ENCODE measurements at regions not wholly inside any gene's neighbourhood (a gene's known extent, or its start where the extent isn't known, plus 50 kb on each side); places are given as distances from the start of the nearest gene placed in this dataset.

DNA sequence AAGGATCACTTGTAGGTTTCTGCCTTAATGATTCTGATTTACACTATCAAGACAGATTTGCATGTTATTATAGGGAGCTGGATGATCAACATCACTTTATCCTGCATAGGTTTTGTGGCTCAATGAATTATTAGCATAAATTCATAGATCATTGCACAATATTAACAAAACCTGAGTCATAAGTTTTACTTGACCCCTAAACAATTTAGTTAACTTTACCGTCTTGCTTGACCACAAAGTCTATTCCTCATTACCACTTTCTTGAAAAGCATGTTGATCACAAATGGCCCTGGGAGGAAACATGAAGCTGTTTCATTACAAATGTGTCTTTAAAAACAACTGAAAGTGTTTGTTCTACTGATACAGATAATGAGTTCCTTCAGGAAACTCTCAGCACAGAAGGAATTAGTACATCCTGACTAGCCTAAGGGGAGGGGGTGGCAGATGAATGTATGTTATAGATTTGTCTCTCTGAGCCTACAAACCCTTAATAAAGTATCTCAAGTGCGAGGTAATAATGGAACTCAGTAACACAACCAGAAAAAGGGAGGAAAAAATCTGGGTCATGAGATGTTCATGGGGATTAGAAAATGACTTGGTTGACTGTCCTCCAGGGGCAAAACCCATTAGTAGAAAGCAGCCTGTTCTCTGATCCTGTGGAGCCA, 303.4 kb downstream of the PIK3C3 start:
- DNase-seq (ENCODE audit: extremely low read depth in 1 of 2, low read depth in 1 of 2), result no peak

DNA sequence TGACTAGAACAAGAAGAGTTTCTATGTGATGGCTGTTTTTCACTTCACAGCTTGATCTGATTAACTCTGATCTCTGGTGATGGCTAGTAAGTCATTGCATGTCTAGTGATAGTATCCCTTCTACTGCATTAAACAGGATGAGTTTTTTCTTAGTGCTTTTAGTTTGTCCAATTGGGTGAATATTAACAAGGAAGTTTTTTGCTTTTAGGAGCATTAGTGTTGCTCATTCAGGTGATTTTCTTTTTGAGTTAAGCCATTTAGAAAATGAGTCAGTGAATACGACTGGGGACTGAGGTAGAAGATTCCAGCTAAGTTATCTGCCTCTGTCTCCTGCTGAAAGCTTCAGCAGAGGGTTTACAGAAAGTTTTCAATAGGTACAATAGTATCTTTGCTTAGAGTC, 306.7 kb downstream of the PIK3C3 start:
- DNase-seq (ENCODE audit: extremely low read depth in 1 of 2, low read depth in 1 of 2), result no peak

DNA sequence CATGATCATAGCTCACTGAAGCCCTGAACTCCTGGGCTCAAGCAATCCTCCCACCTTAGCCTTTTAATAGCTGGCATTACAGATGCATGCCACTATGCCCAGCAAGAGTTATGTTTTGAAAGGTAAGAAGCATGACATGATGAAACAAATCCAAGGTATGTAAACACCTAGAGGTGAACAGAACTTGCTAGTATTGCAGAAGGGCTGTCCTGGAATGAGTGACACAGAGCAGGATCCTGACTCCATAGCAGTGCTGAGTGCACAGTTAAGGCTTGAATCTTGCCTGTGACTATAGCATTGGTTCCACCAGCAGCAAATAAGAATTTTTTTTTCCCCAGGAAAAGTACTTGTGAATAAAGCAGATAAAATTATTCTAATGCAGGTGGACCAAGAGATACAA, 309.5 kb downstream of the PIK3C3 start:
- no peak for DNase-seq (ENCODE audit: extremely low read depth in 1 of 2, low read depth in 1 of 2)

DNA sequence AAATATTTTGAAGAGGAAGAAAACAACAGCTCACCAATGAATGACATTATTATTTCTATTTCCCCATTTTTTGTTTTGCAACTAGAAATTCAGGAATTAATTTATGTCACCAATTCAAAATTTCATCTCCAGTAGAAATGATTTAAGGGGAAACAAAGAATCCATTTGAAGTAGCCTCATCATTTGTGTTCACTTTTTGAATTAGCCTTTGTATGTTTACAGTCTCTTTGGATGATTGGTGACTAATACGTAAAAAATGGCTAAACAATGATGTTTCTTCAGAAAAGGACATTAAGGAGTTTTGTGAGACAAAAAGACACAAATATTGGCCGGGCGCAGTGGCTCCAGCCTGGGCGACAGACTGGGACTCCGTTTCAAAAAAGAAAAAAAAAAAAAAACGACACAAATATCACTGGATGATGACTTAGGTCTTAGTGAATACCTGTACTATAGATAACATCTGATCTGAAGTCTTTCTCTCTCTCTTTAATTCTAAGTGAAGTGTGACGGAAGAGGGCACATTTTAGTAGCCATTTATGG, 313.2 kb downstream of the PIK3C3 start:
- no peak for DNase-seq (ENCODE audit: extremely low read depth in 1 of 2, low read depth in 1 of 2)

DNA sequence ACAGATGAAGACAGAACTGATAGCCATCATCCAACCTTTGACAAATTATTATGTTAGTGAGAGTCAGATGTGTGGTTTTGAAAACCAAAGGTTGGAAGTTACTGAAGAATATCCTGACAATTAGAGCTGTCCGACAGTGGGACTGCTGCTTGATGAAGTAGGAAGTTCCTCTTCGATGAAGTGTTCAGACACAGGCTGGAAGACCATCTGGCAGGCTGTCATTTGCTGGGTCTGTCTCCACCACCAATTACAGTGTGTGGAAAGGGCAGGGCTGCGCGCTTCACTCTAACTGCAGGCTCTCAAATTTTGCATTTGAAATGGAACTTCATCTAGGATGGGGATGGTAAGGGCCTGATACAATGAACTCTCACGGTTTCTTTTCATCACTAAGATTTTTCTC, 313.8 kb downstream of the PIK3C3 start:
- no peak for DNase-seq (ENCODE audit: extremely low read depth in 1 of 2, low read depth in 1 of 2)

DNA sequence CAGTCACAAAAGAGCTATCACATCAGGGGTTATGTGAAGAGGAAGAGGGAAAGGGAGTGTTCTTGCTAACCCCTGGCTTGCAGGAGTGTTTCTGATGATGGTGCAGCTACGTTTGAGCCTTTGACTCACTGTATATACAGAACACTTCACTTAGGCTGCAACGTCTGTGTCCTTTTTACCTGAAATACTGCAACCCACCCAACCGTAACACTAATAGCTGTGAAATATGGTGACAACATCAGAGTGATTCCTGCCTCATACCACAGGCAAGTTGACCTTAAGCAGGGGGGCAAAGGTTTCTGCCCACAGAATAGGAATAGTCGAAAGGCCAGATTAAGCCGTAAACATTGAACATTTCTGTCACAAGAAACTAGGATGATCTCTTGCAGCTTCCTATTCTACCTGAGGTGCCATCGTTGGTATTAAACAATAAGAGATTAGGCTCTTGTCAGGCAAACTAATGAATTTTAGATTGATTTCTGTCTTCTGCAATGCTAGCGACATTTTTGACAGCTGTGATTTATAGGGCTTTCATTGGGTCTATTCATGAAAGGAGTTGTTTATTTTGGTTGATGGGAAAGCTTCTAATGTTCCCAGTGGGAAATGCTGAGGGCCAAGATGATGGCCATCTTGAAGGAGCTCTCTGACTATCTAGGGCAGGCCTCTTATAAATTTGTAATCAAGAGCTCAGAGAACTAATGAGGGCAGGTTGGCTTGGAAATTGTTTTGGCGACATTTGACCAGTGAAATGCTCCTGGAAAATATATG, 316.8 kb downstream of the PIK3C3 start:
- no peak for DNase-seq (ENCODE audit: extremely low read depth in 1 of 2, low read depth in 1 of 2)

DNA sequence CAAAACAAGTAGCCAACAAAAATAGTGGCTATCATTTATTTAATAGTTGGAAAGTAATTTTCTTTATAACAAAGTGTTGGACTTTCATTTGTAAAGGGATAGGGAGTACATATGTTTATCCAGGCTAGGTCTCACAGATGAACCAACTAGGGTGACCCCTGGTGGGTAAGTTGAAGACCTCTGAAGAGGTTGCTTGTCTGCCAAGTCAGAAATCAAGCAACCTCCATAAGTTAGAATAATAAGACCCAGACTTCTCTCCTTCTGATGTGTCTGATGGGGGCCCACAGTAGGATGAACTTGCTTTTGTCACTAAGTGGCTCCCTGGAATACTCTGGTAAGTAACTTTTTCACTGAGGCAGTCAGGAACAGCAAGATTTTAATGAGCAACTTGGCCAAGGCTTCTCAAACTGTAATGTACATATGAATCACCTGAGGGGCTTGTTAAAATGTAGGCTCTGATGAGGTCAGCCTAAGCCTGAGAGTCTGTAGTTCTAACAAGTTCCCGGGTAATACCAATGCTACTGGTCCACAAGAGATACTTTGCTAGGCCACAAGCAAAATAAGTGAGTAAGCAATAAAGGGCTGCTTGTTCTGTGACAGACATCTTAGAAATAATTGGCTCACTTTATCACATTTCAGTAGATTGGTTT, 319.6 kb downstream of the PIK3C3 start:
- DNase-seq (ENCODE audit: extremely low read depth in 1 of 2, low read depth in 1 of 2), result no peak

DNA sequence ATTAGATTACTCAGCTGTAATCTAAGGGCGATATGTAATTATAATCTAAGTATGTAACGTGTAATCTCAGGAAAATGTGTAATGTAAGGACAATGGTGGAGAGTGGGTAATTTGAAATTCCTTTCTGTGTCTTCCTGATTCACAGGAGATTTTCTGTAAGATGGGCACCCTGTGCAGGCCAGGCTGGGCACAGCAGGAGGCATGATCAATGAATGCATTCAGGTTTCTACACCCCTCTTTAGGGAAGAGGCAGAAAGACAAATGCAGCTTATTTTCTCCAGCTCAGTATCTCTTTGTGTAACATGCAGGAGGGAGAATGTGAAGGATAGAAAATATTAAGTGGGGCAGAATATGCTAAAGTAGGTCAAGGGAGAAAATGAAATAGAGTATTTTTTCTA, 320.1 kb downstream of the PIK3C3 start:
- DNase-seq (ENCODE audit: extremely low read depth in 1 of 2, low read depth in 1 of 2), result no peak

DNA sequence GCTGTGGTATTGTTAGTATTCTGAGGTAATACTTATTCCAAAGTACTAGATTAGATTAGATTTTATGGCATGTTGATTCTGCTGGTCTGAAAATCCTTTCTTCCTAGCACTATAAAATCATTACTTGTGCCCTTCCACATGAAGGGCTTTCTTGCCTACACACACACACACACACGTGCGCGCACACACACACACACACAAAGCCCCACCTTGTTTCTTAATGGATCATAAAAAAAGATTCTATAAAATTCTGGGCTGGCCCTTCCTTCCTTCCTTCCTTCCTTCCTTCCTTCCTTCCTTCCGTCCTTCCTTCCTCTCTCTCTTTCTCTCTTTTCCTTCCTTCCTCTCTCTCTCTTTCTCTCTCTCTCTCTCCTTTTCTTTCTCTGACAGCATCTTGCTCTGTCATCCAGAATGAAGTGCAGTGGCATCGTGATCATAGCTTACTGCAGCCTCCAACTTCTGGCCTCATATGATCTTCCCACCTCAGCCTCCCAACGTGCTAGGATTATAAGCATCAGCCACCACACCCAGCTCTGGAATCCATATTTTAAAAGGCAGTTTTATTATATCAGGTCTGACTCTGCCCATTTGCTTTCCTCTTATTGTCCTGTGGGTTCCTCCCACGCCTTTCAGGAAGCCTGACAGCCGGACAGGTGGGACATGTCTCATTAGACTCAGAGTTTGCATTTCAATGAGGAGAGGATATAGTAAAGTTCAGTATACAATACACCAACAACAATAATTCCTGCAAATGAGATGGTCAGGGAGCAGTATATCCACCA, 321.1 kb downstream of the PIK3C3 start:
- no peak for DNase-seq (ENCODE audit: extremely low read depth in 1 of 2, low read depth in 1 of 2)

DNA sequence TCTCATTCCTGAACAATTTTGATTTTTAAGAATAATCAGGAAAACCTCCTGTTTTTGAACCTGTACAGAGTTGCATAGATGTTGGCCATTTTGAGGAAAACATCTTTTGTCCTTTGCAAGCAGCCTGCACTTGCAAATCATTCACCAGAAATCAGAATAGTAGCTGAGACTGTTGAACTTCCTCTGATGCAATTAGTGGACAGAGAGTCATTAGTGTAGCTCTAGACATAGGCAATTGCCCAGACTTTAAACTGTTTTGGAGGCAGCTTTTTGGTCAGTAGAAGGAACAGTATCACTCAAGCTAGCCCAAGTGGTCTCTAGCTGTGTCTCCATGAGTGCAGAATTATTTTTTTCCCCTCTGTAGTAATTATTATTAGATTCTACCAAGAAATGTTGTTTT, 326.1 kb downstream of the PIK3C3 start:
- no peak for DNase-seq (ENCODE audit: extremely low read depth in 1 of 2, low read depth in 1 of 2)

DNA sequence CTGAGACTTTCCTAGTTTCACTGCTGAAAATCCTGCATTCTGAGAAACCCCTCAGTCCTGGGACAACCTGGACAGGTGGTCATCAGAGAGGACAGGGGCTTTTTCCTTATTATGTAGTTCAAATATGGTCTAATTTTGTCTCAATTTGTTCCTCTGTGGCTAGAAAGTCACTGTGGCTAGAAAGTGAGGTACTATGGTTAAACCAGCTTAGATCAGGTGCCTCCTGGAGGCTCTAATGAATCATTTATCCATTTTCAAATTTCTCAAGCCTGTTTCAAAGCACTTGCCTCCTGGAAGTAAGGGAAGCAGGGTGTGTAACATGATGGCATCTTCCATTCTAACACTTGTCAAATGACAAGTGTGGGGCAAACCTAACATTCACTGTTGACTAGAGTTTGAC, 326.8 kb downstream of the PIK3C3 start:
- no peak for DNase-seq (ENCODE audit: extremely low read depth in 1 of 2, low read depth in 1 of 2)

DNA sequence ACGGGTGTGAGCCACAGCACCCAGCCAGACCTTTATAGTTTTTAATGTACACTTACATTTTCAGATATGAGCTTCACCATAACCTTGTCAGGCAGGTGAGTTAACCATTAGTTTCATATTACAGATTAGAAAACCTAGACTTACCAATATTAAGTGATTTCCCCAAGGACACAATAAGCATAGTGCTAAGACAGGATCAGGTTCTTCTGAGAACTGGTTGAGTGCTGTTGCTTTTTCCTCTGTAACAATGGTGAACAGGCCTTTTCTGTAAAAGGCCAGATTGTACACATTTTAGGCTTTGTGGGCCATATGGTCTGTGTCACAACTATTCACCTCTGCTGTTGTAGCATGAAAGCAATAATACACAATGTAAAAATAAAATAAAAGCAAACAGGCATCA, 332.0 kb downstream of the PIK3C3 start:
- DNase-seq (ENCODE audit: extremely low read depth in 1 of 2, low read depth in 1 of 2), result no peak

DNA sequence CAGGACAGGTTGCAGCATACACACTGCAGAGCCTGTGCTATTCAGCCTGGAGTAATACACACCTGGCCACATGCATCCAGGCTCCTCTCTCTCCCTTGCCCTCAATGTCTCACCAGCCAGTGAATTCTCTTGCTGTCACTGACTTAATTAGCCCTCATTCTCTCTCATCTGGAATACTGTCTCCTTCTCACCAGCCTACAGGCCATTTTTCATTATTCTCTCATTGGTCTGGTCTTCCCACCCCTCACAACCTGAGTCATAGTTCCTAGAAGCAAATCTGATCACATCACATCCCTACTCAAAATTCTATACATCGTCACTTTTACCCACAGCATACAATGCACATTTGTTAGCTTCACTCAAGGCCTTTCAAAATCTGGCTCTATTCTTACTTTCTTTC, 333.1 kb downstream of the PIK3C3 start:
- no peak for DNase-seq (ENCODE audit: extremely low read depth in 1 of 2, low read depth in 1 of 2)

DNA sequence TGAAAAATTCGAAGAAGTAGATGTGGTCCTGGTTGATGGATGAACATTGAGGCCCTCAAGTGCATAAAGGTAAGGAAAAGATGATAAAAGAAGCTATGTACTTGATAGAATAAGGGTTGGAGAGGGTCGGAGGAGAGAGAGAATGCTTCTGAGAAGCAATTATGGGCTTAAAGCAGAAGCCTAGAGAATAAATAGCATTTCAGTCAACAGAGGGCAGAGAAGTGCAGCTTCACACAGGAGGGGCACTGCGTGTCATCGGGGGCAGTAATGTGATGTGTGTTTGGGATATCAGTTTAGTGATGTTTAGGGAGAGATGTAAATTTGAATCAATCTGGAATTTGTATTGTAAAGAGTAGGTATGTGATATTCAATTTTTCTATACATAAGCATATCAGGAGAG, 334.5 kb downstream of the PIK3C3 start:
- DNase-seq (ENCODE audit: extremely low read depth in 1 of 2, low read depth in 1 of 2), result no peak

DNA sequence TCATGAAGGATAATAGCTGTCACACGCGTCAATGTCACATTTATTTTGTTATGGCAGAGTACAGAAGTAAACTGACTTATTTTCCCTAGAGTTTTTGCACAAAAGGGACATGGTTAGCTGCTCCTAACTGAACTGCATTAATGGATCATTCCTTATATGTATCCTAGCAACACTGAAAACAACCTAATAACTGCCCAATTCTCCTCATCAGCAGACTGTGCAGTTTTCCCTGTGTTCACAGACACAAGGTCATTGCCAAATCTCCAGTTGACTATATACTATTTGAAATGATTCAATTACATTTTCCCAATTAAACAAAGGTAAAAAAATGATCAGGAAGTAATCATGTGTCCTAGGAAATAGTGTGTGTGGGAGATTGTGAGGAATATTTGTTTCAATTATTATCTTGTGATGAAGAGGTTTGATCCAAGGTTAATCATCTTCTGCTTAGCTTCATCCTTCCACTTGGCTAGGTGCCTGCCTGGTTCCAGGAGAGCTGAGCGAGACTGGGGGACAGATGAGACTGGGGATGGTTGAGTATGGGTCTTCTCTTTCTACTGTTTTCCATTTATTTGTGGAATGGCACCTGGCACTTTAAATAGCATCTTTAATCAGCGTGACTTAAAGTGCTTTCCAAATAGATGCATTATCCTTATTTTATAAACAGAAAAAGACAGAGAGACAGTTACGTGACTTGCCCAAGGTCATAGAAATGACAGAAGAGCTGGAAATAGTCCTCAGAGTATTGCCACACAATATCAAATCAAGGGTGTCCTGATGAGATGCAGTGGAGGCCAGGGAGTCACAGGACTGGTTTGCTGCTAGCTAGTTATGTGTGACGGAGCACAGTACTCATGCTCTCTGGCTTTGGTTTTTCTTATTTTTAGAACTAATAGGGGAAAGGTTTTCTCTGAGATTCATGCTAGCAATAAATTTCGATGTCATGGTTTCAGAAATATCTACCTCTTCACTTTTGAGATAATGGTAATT, 335.6 kb downstream of the PIK3C3 start:
- DNase-seq (ENCODE audit: extremely low read depth in 1 of 2, low read depth in 1 of 2), result no peak

DNA sequence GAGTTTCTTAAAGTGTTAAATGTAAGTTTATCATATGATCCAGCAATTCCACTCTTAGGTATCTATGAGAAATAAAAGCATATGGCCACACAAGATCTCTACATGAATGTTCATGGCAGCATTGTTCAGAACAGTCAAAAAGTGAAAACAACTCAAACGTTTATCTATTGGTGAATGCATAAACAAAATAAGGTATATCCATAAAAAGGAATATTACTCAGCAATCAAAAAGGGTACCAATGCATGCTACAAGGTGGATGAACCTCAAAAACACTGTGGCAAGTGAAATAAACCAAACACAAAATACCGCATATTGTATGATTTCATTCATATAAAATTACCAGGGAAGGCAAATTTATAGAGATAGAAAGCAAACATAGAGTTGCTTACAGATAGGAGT, 337.6 kb downstream of the PIK3C3 start:
- DNase-seq (ENCODE audit: extremely low read depth in 1 of 2, low read depth in 1 of 2), result no peak

DNA sequence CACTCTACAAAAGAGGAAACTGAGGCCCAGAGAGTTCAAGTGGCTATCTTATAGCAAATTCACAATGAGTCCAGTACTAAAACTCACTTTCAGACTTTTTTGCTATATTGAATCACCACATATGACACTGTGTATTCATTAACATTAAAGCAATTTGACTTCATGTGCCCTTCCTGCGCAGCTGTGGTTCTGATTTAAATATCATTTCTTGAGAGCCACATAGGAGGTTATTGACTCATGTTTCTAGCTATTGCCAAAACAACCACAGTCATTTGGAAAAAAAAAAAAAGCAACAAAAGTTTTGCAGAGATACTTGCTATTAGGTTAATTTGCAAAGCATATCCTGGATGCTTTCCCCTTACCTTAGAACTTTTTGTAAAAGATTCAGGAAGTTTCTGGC, 341.2 kb downstream of the PIK3C3 start:
- DNase-seq (ENCODE audit: extremely low read depth in 1 of 2, low read depth in 1 of 2), result no peak

DNA sequence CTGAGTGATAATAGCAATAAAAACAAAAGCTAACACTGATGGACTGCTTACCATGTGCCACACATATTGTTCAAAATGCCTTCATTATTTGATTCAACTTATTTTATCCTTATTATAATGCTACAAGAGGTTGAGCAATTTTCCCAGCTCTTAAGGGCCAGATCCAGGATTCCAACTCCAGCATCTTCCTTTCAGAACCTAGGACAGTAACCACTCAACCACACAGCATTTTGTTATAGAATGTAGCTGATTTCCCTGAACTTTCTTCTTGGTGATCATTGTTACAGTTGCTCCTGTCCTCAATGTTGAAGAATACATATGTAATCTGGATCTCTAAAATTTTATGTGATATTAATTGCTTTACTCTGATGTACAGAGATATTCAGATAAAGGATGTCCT, 341.7 kb downstream of the PIK3C3 start:
- no peak for DNase-seq (ENCODE audit: extremely low read depth in 1 of 2, low read depth in 1 of 2)

DNA sequence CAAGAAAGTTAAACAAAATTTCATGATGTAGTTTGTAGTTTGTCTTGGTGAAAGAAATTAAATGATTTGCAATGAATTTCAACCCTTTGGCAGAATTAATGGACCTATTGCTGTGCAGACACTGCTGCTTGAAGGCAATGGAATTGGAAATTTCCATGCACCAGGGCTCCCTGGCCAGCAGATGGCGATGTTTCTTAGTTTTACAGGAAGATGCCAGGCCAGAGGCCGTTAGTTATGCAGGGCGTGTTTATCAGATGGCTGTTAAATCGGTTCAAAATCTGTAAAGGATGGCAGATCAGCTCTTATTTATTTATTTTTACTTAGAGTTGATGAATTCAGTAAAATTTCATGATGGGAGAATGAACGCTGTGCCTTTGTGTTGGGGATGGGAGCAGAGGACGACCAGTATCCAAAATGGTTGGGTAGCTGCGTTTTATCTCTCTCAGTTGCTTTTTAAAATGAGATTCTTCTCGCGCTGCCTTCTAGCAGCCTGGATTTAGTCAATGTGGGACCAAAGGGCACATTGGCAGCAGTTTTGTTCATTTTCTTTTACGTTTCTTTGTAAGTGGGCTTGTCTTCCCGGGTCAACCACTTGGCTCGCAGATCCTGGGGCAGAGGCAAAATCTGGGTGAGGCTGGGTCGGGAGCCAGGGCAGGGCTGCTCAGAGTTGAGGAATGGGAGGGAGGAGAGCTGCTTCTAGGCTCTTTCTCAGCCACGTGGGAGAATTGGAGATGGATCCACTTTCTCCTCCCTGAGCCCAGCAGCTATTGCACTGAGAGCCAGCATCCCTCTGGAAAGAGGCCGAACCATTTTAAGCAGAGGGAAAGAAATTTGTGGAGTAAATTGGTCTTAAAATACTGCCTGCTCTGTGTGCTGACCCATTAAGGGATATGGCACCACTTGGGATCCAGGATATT, 344.0 kb downstream of the PIK3C3 start:
- peak; percentile 18 to 20 for DNase-seq (ENCODE audit: extremely low read depth in 1 of 2, low read depth in 1 of 2)
